K562 (cell line): ENCODE measurements at regions not wholly inside any gene's neighbourhood (a gene's known extent, or its start where the extent isn't known, plus 50 kb on each side); places are given as distances from the start of the nearest gene placed in this dataset.
A peak's percentile ranks its signal among the peaks of the same experiment; 100 is the strongest.

Experiments used
- ATAC-seq: fragments of 200-7000 bp; cut with Tn5 transposase; 3 replicates; pipeline ENCODE4 v1.9.1; 2020; ENCODE audit warnings: moderate library complexity
- BruUV-seq: library from RNA; stranded (reverse); fragments of 400-500 nt; replicated peaks from 2 replicates; lab custom pipeline; 2021; lab: Mats Ljungman, UMichigan
- CTCF ChIA-PET: fragments of 300-600 bp; formaldehyde crosslinking; extraction: SDS; loops from one replicate; lab custom pipeline; 2021; ENCODE audit warnings: low intra/inter-chr PET ratio; lab: Yijun Ruan, JAX
- POLR2A ChIA-PET: fragments of 300-600, 350-650 bp; sonication (Branson Sonifier 250); formaldehyde crosslinking; extraction: SDS; loops from one replicate; lab custom pipeline; 2021; ENCODE audit warnings: antibody characterized with exemption, inconsistent platforms; lab: Yijun Ruan, JAX
- DNase-seq, 4 experiments: peaks; one replicate each; pipeline versions ENCODE4 v3.0.0 to v3.0.0-alpha.2; 2011 to 2018; ENCODE audit warnings: low spot score in 3 of 4, mixed read lengths in 3 of 4; ENCODE audit errors: extremely low read depth in 1 of 4
- FAIRE-seq: peaks from 2 replicates; lab custom pipeline; 2011; peaks lifted over from hg19 to GRCh38; lab: Jason Lieb, UNC
- H2AFZ ChIP-seq: 2 replicates; pipeline ENCODE4 v1.6.0; 2011; ENCODE audit warnings: low read depth, low read length, control low read depth, inconsistent platforms
- H3K27ac ChIP-seq: fragments of 200-600 bp; 3 replicates; pipeline ENCODE4 v1.8.0; 2011; ENCODE audit warnings: low read depth, mild to moderate bottlenecking, control low read depth, inconsistent platforms, low read length, moderate library complexity, mixed read lengths; ENCODE audit errors: extremely low read depth
- H3K27me3 ChIP-seq, 2 experiments: fragments of 300-600 bp in 1 of 2; 2 replicates in 1 of 2; 3 replicates in 1 of 2; pipeline versions ENCODE4 v1.6.0 to v1.8.0; 2011; ENCODE audit warnings: inconsistent platforms in 2 of 2, low read length in 2 of 2, mild to moderate bottlenecking in 1 of 2, mixed read lengths in 1 of 2, moderate library complexity in 1 of 2; ENCODE audit not compliant: control insufficient read depth in 2 of 2, insufficient read depth in 2 of 2
- H3K36me3 ChIP-seq: fragments of 300-600 bp; 3 replicates; pipeline ENCODE4 v1.8.0; 2011; ENCODE audit warnings: mild to moderate bottlenecking, low read length, inconsistent platforms; ENCODE audit not compliant: control insufficient read depth, insufficient read depth
- H3K4me1 ChIP-seq, 2 experiments: fragments of 200-600 bp in 1 of 2; replicated peaks in 1 of 2; 2 replicates in 1 of 2; 3 replicates in 1 of 2; pipeline versions ENCODE4 v1.5.1 to v1.8.0; 2011; ENCODE audit warnings: inconsistent platforms in 2 of 2, low read length in 2 of 2, mild to moderate bottlenecking in 1 of 2, mixed read lengths in 1 of 2, moderate library complexity in 1 of 2; ENCODE audit not compliant: control insufficient read depth in 2 of 2, insufficient read depth in 2 of 2
- H3K4me2 ChIP-seq: 2 replicates; pipeline ENCODE4 v1.6.1; 2011; ENCODE audit warnings: low read length, control low read depth, inconsistent platforms, mixed read lengths; ENCODE audit not compliant: insufficient read depth
- H3K4me3 ChIP-seq: fragments of 200-600 bp; sonication (generic), shearing (Covaris generic); 2 replicates; pipeline ENCODE4 v1.5.1; 2016; ENCODE audit warnings: control low read depth, inconsistent platforms
- H3K79me2 ChIP-seq: fragments of 200-600 bp; 3 replicates; pipeline ENCODE4 v1.8.0; 2011; ENCODE audit warnings: low read length, inconsistent platforms; ENCODE audit not compliant: control insufficient read depth, insufficient read depth
- H3K9ac ChIP-seq, 2 experiments: 2 replicates each; pipeline versions ENCODE4 v1.6.0 to v1.6.1; 2011; ENCODE audit warnings: low read depth in 2 of 2, low read length in 2 of 2, control low read depth in 1 of 2, inconsistent platforms in 1 of 2, mild to moderate bottlenecking in 1 of 2, mixed read lengths in 1 of 2; ENCODE audit not compliant: insufficient read depth in 1 of 2
- H3K9me1 ChIP-seq: one replicate; pipeline ENCODE4 v1.6.0; 2011; ENCODE audit warnings: inconsistent platforms, mild to moderate bottlenecking, low read length, moderate library complexity; ENCODE audit not compliant: control insufficient read depth, insufficient read depth
- H3K9me3 ChIP-seq: replicated peaks from 2 replicates; pipeline ENCODE4 v1.5.1; 2011; ENCODE audit warnings: low read depth, low read length, inconsistent platforms; ENCODE audit not compliant: control insufficient read depth, insufficient read depth
- H4K20me1 ChIP-seq: replicated peaks from 2 replicates; pipeline ENCODE4 v1.6.1; 2011; ENCODE audit warnings: low read length, inconsistent platforms, mixed read lengths; ENCODE audit not compliant: control insufficient read depth, insufficient read depth
- ADNP ChIP-seq: fragments of 200-800 bp; sonication (Bioruptor generic); IDR thresholded peaks from 2 replicates; pipeline ENCODE4 v1.6.1; 2016; ENCODE audit warnings: missing genetic modification characterization, missing compliant biosample characterization
- CEBPG ChIP-seq, 3 experiments: fragments of 200-800 bp in 1 of 3; sonication (Bioruptor generic) in 1 of 3; sonication (generic) in 1 of 3; formaldehyde crosslinking in 1 of 3; IDR thresholded peaks in 2 of 3; conservative IDR thresholded peaks in 1 of 3; 2 replicates each; pipeline versions ENCODE4 v1.6.1 to v1.8.0; 2016 to 2022; ENCODE audit warnings: missing compliant biosample characterization in 2 of 3, missing genetic modification characterization in 2 of 3, mild to moderate bottlenecking in 1 of 3, missing genetic modification reagents in 1 of 3
- E2F3 ChIP-seq: fragments of 250-450 bp; sonication (Bioruptor Pico); IDR thresholded peaks from 2 replicates; pipeline ENCODE4 v1.4.0; 2020; ENCODE audit warnings: mild to moderate bottlenecking
- ELF2 ChIP-seq: fragments of 250-450 bp; sonication (Bioruptor Pico); IDR thresholded peaks from 2 replicates; pipeline ENCODE4 v1.5.0; 2021; ENCODE audit warnings: mild to moderate bottlenecking
- HMGN3 ChIP-seq: IDR thresholded peaks from 2 replicates; pipeline ENCODE4 v1.6.1; 2011; ENCODE audit warnings: borderline replicate concordance, low read depth, mild to moderate bottlenecking, mixed read lengths, low read length; ENCODE audit not compliant: insufficient read length; ENCODE audit errors: extremely low read depth
- NONO ChIP-seq, 2 experiments: fragments of 200-400 bp in 1 of 2; fragments of 450-650 bp in 1 of 2; formaldehyde crosslinking in 1 of 2; IDR thresholded peaks; 2 replicates each; pipeline ENCODE4 v1.6.1; 2017; ENCODE audit warnings: low read depth in 2 of 2, mild to moderate bottlenecking in 2 of 2, moderate library complexity in 2 of 2, low read length in 1 of 2
- RAD51 ChIP-seq: fragments of 450-650 bp; IDR thresholded peaks from 2 replicates; pipeline ENCODE4 v1.7.1; 2016; ENCODE audit warnings: low read depth, mild to moderate bottlenecking, borderline replicate concordance
- TCF3 ChIP-seq: sonication (generic); formaldehyde crosslinking; IDR thresholded peaks from 2 replicates; pipeline ENCODE4 v1.4.0; 2020; ENCODE audit warnings: mild to moderate bottlenecking, missing genetic modification reagents
- WGBS: fragments of 100-300 bp; shearing (Covaris generic); methylation state at CpG from one replicate; pipeline ENCODE4 v1.1.6; 2016; ENCODE audit warnings: low coverage, mixed read lengths; ENCODE audit not compliant: insufficient coverage; ENCODE audit errors: missing lambda C conversion rate; 5-methylcytosine and 5-hydroxymethylcytosine counted together
- in situ Hi-C: fragments of 300-500 bp; cut with MboI; formaldehyde crosslinking; loops from 4 replicates; pipeline ENCODE4 v1.15.0; 2018; ENCODE audit warnings: inconsistent platforms, mixed read lengths
- intact Hi-C: fragments of 100-400 bp; cut with micrococcal nuclease; formaldehyde crosslinking; loops from 2 replicates; pipeline ENCODE4 v1.14.2; 2022
- TF ChIP-seq, protein P1 (sequence below): fragments of 450-650 bp; conservative IDR thresholded peaks from 2 replicates; pipeline ENCODE4 v1.6.1; 2016; ENCODE audit warnings: missing genetic modification characterization, low read depth, mild to moderate bottlenecking, missing compliant biosample characterization, moderate library complexity
- TF ChIP-seq, protein P2 (sequence below): fragments of 450-650 bp; IDR thresholded peaks from 2 replicates; pipeline ENCODE4 v1.6.1; 2016; ENCODE audit warnings: antibody characterized with exemption

DNA sequence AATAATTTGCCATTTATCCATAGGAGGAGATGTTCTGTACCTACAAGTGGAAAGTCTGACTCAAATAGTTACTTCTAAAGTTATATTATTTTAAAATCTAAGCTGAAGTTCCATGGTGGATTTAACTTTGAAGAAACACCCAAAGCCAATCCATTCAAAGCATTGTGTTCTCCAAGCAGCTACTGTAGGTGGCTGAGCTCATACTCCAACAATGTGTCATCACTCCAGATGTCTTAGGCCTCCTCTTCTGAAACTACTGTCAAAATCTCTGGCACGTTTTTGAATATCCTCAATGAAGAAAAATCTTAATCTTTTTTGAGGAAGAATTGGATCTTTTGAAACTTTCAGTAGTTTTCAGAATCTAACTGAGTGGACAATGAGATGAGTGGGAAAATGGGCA lies 169.1 kb downstream of the PTEN start:
- Histone ChIP-seq H3K9ac (no peak overlapping the region), H3K9me3 (no peaks in the 10 kb centered on the region), H3K27ac (no peak overlapping the region), H3K27me3 (no peaks in the 10 kb centered on the region), H3K4me1 (no peaks in the 10 kb centered on the region; a peak in 1 of 5 replicates), H4K20me1 (no peaks in the 10 kb centered on the region), H3K36me3 (no peaks in the 10 kb centered on the region), H3K9me1 (no peaks in the 10 kb centered on the region), H3K4me3 (no peak overlapping the region), H3K4me2 (no peak overlapping the region), H2AFZ (no peak overlapping the region), H3K79me2 (no peaks in the 10 kb centered on the region)
- ChIA-PET POLR2A (no interaction called here), CTCF (no interaction called here)
- DNase-seq (no peak), FAIRE-seq (no peak), ATAC-seq (no peak)
- in situ Hi-C loops = no loop called here
- WGBS = 21% methylated on average over 1 of the region's 1 CpG
- no peak for TF ChIP-seq CEBPG (CRISPR knock-in tag; IDR thresholded peaks at IDR 0.05)
- 0 out of 4 replicates have a peak, but pooled peaks of 1 of the 2 experiments have one; percentile 11 for TF ChIP-seq CEBPG (tag; conservative IDR thresholded peaks at IDR 0.05 in 1 of 2, IDR thresholded peaks at IDR 0.05 in 1 of 2)
- no peak for TF ChIP-seq ELF2 (CRISPR knock-in tag)
- no peak for TF ChIP-seq RAD51
- no peak for TF ChIP-seq ADNP (tag)
- intact Hi-C loops = no loop called here
- BruUV-seq = no TSS peak

DNA sequence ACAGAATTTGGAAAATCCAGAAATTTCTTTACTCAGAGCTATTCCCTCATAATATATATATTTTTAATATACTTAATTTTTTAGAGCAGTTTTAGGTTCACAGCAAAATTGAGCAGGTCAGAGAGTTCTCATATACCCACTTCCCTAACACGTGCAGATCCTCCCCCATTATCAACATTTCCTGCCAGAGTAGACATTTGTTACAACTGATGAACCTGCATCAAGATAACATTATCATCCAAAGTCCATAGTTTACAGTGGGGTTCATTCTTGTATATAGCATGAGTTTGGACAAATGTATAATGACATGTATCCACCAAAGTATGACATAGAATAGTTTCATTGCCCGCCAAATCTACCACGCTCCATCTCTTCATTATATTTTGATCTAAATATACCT lies 170.0 kb downstream of the PTEN start:
- no peak overlapping the region for H3K9ac ChIP-seq
- BruUV-seq = no TSS peak
- 35% methylated on average over 3 of the region's 3 CpGs for WGBS
- H3K27ac ChIP-seq = no peak overlapping the region
- no peaks in the 10 kb centered on the region for H3K79me2 ChIP-seq
- H3K9me1 ChIP-seq = no peaks in the 10 kb centered on the region
- H3K4me1 ChIP-seq = no peaks in the 10 kb centered on the region; a peak in 1 of 5 replicates
- DNase-seq (no peak), ATAC-seq (no peak), FAIRE-seq (no peak)
- intact Hi-C loops = no loop called here
- no peak overlapping the region for H3K4me3 ChIP-seq
- H3K4me2 ChIP-seq = no peak overlapping the region
- ChIA-PET CTCF (no interaction called here), POLR2A (no interaction called here)
- in situ Hi-C loops = no loop called here
- no peaks in the 10 kb centered on the region for H3K36me3 ChIP-seq
- H3K9me3 ChIP-seq = no peaks in the 10 kb centered on the region
- H4K20me1 ChIP-seq = no peaks in the 10 kb centered on the region
- H2AFZ ChIP-seq = no peak overlapping the region
- H3K27me3 ChIP-seq = no peaks in the 10 kb centered on the region
- TF ChIP-seq HMGN3 (no peak), E2F3 (CRISPR knock-in tag) (no peak), TCF3 (CRISPR knock-in tag) (no peak), NONO (IDR thresholded peaks at IDR 0.05; ENCODE audit: low read depth in 2 of 2, low read length in 1 of 2) (no peak)
- TF ChIP-seq, protein P1, sequence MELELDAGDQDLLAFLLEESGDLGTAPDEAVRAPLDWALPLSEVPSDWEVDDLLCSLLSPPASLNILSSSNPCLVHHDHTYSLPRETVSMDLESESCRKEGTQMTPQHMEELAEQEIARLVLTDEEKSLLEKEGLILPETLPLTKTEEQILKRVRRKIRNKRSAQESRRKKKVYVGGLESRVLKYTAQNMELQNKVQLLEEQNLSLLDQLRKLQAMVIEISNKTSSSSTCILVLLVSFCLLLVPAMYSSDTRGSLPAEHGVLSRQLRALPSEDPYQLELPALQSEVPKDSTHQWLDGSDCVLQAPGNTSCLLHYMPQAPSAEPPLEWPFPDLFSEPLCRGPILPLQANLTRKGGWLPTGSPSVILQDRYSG (tag) = no peak
- TF ChIP-seq, protein P2, sequence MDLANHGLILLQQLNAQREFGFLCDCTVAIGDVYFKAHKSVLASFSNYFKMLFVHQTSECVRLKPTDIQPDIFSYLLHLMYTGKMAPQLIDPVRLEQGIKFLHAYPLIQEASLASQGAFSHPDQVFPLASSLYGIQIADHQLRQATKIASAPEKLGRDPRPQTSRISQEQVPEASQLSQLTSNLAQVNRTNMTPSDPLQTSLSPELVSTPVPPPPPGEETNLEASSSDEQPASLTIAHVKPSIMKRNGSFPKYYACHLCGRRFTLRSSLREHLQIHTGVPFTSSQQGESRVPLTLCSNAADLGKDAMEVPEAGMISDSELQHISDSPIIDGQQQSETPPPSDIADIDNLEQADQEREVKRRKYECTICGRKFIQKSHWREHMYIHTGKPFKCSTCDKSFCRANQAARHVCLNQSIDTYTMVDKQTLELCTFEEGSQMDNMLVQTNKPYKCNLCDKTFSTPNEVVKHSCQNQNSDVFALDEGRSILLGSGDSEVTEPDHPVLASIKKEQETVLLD = no peak
